GM12878 (cell line): ENCODE measurements at regions not wholly inside any gene's neighbourhood (a gene's known extent, or its start where the extent isn't known, plus 50 kb on each side); places are given as distances from the start of the nearest gene placed in this dataset.

Experiments used
- ATAC-seq: fragments of 200-7000 bp; cut with Tn5 transposase; 3 replicates; pipeline ENCODE4 v1.9.1; 2020; ENCODE audit warnings: mild to moderate bottlenecking, moderate library complexity
- BruUV-seq: library from RNA; stranded (reverse); fragments of 400-500 nt; replicated peaks from 2 replicates; lab custom pipeline; 2021; lab: Mats Ljungman, UMichigan
- CTCF ChIA-PET: fragments of 300-600 bp; sonication (Branson Sonifier 250); formaldehyde crosslinking; extraction: SDS; loops from one replicate; lab custom pipeline; 2021; ENCODE audit warnings: inconsistent platforms; lab: Yijun Ruan, JAX
- POLR2A ChIA-PET: fragments of 350-600 bp; formaldehyde crosslinking; extraction: SDS; loops from one replicate; lab custom pipeline; 2021; ENCODE audit warnings: inconsistent platforms; lab: Charles Lee
- RAD21 ChIA-PET: fragments of 300-600 bp; sonication (Branson Sonifier 250); formaldehyde crosslinking; loops from one replicate; lab custom pipeline; 2023; ENCODE audit warnings: antibody characterized with exemption; ENCODE audit not compliant: unreplicated experiment; lab: Charles Lee
- SMC1A ChIA-PET: fragments of 300-600 bp; sonication (Branson Sonifier 250); formaldehyde crosslinking; loops from one replicate; lab custom pipeline; 2023; ENCODE audit not compliant: unreplicated experiment, uncharacterized antibody; lab: Charles Lee
- DNase-seq: peaks from one replicate; pipeline ENCODE4 v3.0.0-alpha.2; 2011; ENCODE audit warnings: low read depth, low spot score
- FAIRE-seq: peaks from 3 replicates; lab custom pipeline; 2011; peaks lifted over from hg19 to GRCh38; lab: Jason Lieb, UNC
- H2AFZ ChIP-seq: 2 replicates; pipeline ENCODE4 v1.6.0; 2011; ENCODE audit warnings: low read depth, low read length, control low read depth; ENCODE audit not compliant: control insufficient read depth
- H3K27ac ChIP-seq: 2 replicates; pipeline ENCODE4 v1.5.1; 2011; ENCODE audit warnings: control low read depth; ENCODE audit not compliant: control insufficient read depth, insufficient read depth
- H3K27me3 ChIP-seq, 2 experiments: replicated peaks in 1 of 2; 2 replicates each; pipeline versions ENCODE4 v1.6.0 to v1.6.1; 2011; ENCODE audit warnings: low read length in 1 of 2; ENCODE audit not compliant: control insufficient read depth in 2 of 2, insufficient read depth in 2 of 2
- H3K36me3 ChIP-seq, 2 experiments: 2 replicates each; pipeline ENCODE4 v1.5.1; 2011; ENCODE audit warnings: low read length in 1 of 2; ENCODE audit not compliant: control insufficient read depth in 2 of 2, insufficient read depth in 2 of 2
- H3K4me1 ChIP-seq: 2 replicates; pipeline ENCODE4 v1.6.1; 2011; ENCODE audit warnings: mild to moderate bottlenecking, low read length, moderate library complexity, mixed read lengths; ENCODE audit not compliant: control insufficient read depth, insufficient read depth
- H3K4me2 ChIP-seq: 2 replicates; pipeline ENCODE4 v1.6.0; 2011; ENCODE audit warnings: control low read depth; ENCODE audit not compliant: control insufficient read depth, insufficient read depth
- H3K4me3 ChIP-seq: fragments of 200-600 bp; sonication (generic); 2 replicates; pipeline ENCODE4 v1.5.1; 2016
- H3K79me2 ChIP-seq: 2 replicates; pipeline ENCODE4 v1.6.0; 2011; ENCODE audit warnings: low read length; ENCODE audit not compliant: control insufficient read depth, insufficient read depth
- H3K9ac ChIP-seq: 2 replicates; pipeline ENCODE4 v1.8.0; 2011; ENCODE audit warnings: low read length, control low read depth, mixed read lengths; ENCODE audit not compliant: control insufficient read depth, insufficient read depth
- H3K9me3 ChIP-seq: replicated peaks from 3 replicates; pipeline ENCODE4 v1.5.1; 2011; ENCODE audit warnings: mild to moderate bottlenecking, low read length; ENCODE audit not compliant: control insufficient read depth, insufficient read depth
- H4K20me1 ChIP-seq: 2 replicates; pipeline ENCODE4 v1.6.0; 2011; ENCODE audit not compliant: control insufficient read depth, insufficient read depth
- ASH2L ChIP-seq: fragments of 300-600, 200-600 bp; sonication (generic); IDR thresholded peaks from 2 replicates; pipeline ENCODE4 v1.6.1; 2017; ENCODE audit warnings: low read depth, mild to moderate bottlenecking, borderline replicate concordance
- BMI1 ChIP-seq: fragments of 450-650 bp; IDR thresholded peaks from 2 replicates; pipeline ENCODE4 v1.6.1; 2016; ENCODE audit warnings: mild to moderate bottlenecking, moderate library complexity, borderline replicate concordance
- CREB1 ChIP-seq: IDR thresholded peaks from 2 replicates; pipeline ENCODE4 v1.6.1; 2012; ENCODE audit warnings: low read depth, mild to moderate bottlenecking, inconsistent platforms
- GATAD2B ChIP-seq: fragments of 450-650 bp; conservative IDR thresholded peaks from 2 replicates; pipeline ENCODE4 v1.6.1; 2017; ENCODE audit warnings: low read depth, mild to moderate bottlenecking, moderate library complexity
- IKZF2 ChIP-seq, 2 experiments: fragments of 450-650 bp; IDR thresholded peaks; 2 replicates each; pipeline ENCODE4 v1.6.1; 2017; ENCODE audit warnings: mild to moderate bottlenecking in 2 of 2, moderate library complexity in 2 of 2
- JUNB ChIP-seq: IDR thresholded peaks from 2 replicates; pipeline ENCODE4 v1.6.1; 2016; ENCODE audit warnings: antibody characterized with exemption, mild to moderate bottlenecking
- SIN3A ChIP-seq: IDR thresholded peaks from 2 replicates; pipeline ENCODE4 v1.6.1; 2012; ENCODE audit warnings: low read depth, low read length, improper control_type of control experiment
- SMAD1 ChIP-seq: fragments of 450-650 bp; IDR thresholded peaks from 2 replicates; pipeline ENCODE4 v1.6.1; 2018; ENCODE audit warnings: mild to moderate bottlenecking, low read depth; ENCODE audit not compliant: partially characterized antibody
- STAT3 ChIP-seq: IDR thresholded peaks from 2 replicates; pipeline ENCODE4 v1.6.1; 2011; ENCODE audit warnings: low read depth, low read length, improper control_type of control experiment
- TARDBP ChIP-seq: IDR thresholded peaks from 2 replicates; pipeline ENCODE4 v1.6.1; 2016; ENCODE audit warnings: borderline replicate concordance
- TCF3 ChIP-seq: IDR thresholded peaks from 2 replicates; pipeline ENCODE4 v1.6.1; 2012; ENCODE audit warnings: low read depth, mild to moderate bottlenecking, low read length, borderline replicate concordance; ENCODE audit not compliant: insufficient read depth
- YBX1 ChIP-seq: fragments of 450-650 bp; IDR thresholded peaks from 2 replicates; pipeline ENCODE4 v1.6.1; 2016; ENCODE audit warnings: antibody characterized with exemption
- ZNF217 ChIP-seq: fragments of 450-650 bp; IDR thresholded peaks from 2 replicates; pipeline ENCODE4 v1.6.1; 2017; ENCODE audit warnings: antibody characterized with exemption, mild to moderate bottlenecking
- WGBS: methylation state at CpG from one replicate; pipeline ENCODE4 v1.1.6; 2016; ENCODE audit warnings: low lambda C conversion rate; ENCODE audit not compliant: insufficient replicate concordance, insufficient coverage; ENCODE audit errors: missing lambda C conversion rate; 5-methylcytosine and 5-hydroxymethylcytosine counted together
- in situ Hi-C: fragments of 300-500 bp; cut with MboI; formaldehyde crosslinking; loops from 9 replicates; pipeline ENCODE4 v1.14.3; 2018; ENCODE audit warnings: mixed read lengths
- intact Hi-C: fragments of 100-400 bp; cut with micrococcal nuclease; formaldehyde crosslinking; loops from one replicate; pipeline ENCODE4 v1.14.2; 2022; ENCODE audit not compliant: unreplicated experiment

GRCh38 chr11:92892802-92893684 is 76.4 kb upstream of the MTNR1B start:
- intact Hi-C loops, result no loop called here
- ChIA-PET SMC1A (no interaction called here), CTCF (no interaction called here), RAD21 (no interaction called here), POLR2A (no interaction called here)
- FAIRE-seq (no peak), DNase-seq (no peak), ATAC-seq (no peak)
- no peaks in the 10 kb centered on the region for H4K20me1 ChIP-seq
- H3K4me2 ChIP-seq, result no peak overlapping the region
- H3K9ac ChIP-seq, result no peak overlapping the region
- no peaks in the 10 kb centered on the region for H3K79me2 ChIP-seq
- TF ChIP-seq CREB1 (no peak), BMI1 (no peak), YBX1 (no peak), TARDBP (no peak), ASH2L (no peak), SMAD1 (no peak), JUNB (no peak), GATAD2B (no peak), SIN3A (no peak)
- H3K36me3 ChIP-seq, result no peaks in the 10 kb centered on the region
- H3K27me3 ChIP-seq, result no peaks in the 10 kb centered on the region
- H3K4me3 ChIP-seq, result no peak overlapping the region
- H3K27ac ChIP-seq, result no peak overlapping the region
- WGBS, result 37% methylated on average over 4 of the region's 4 CpGs
- no peaks in the 10 kb centered on the region for H3K4me1 ChIP-seq
- H3K9me3 ChIP-seq, result no peaks in the 10 kb centered on the region
- in situ Hi-C loops, result no loop called here
- BruUV-seq, result no TSS peak
- H2AFZ ChIP-seq, result no peak overlapping the region

- H3K27ac ChIP-seq, result no peak overlapping the region
- intact Hi-C loops (no loop called here), in situ Hi-C loops (no loop called here)
- H3K4me3 ChIP-seq, result no peak overlapping the region
- no peak overlapping the region for H3K9ac ChIP-seq
- ChIA-PET POLR2A (no interaction called here), RAD21 (no interaction called here), SMC1A (no interaction called here), CTCF (no interaction called here)
- no peaks in the 10 kb centered on the region for H3K4me1 ChIP-seq
- no peaks in the 10 kb centered on the region for H3K36me3 ChIP-seq
- no peaks in the 10 kb centered on the region for H3K79me2 ChIP-seq
- no peaks in the 10 kb centered on the region for H3K9me3 ChIP-seq
- FAIRE-seq (no peak), ATAC-seq (no peak), DNase-seq (no peak)
- no TSS peak for BruUV-seq
- no peak for TF ChIP-seq ZNF217
- TF ChIP-seq ASH2L, result no peak
- no peak for TF ChIP-seq IKZF2 (IDR thresholded peaks at IDR 0.05)
- no peak for TF ChIP-seq TCF3
- TF ChIP-seq STAT3, result no peak
- no peak overlapping the region for H3K4me2 ChIP-seq
- H3K27me3 ChIP-seq, result no peaks in the 10 kb centered on the region
- 2% methylated on average over 3 of the region's 3 CpGs for WGBS
- no peak overlapping the region for H2AFZ ChIP-seq
- H4K20me1 ChIP-seq, result no peaks in the 10 kb centered on the region
These were observed 75.3 kb upstream of the MTNR1B start for GRCh38 chr11:92894197-92894596.
